K562 (cell line): ENCODE measurements at regions not wholly inside any gene's neighbourhood (a gene's known extent, or its start where the extent isn't known, plus 50 kb on each side); places are given as distances from the start of the nearest gene placed in this dataset.

Experiments
- CBX8 ChIP-seq: fragments of 200-600 bp; sonication (generic); IDR thresholded peaks from 2 replicates; pipeline ENCODE4 v1.6.1; 2012; ENCODE audit warnings: borderline replicate concordance, mixed run types, low read depth, mild to moderate bottlenecking, moderate library complexity, mixed read lengths, low read length, control low read depth, inconsistent platforms; ENCODE audit not compliant: poor library complexity, severe bottlenecking; ENCODE audit errors: extremely low read depth
- JUND ChIP-seq, 2 experiments: IDR thresholded peaks; 2 replicates in 1 of 2; 3 replicates in 1 of 2; pipeline ENCODE4 v1.6.1; 2011; ENCODE audit warnings: borderline replicate concordance in 2 of 2, low read depth in 2 of 2, low read length in 2 of 2, improper control_type of control experiment in 1 of 2, missing biosample characterization in 1 of 2, missing genetic modification characterization in 1 of 2, missing genetic modification reagents in 1 of 2
- MAZ ChIP-seq, 2 experiments: fragments of 450-650 bp in 1 of 2; sonication (generic) in 1 of 2; formaldehyde crosslinking; IDR thresholded peaks in 1 of 2; conservative IDR thresholded peaks in 1 of 2; 2 replicates each; pipeline versions ENCODE4 v1.4.0 to v1.5.0; 2020; ENCODE audit warnings: mild to moderate bottlenecking in 1 of 2, missing genetic modification reagents in 1 of 2
- RBBP5 ChIP-seq: fragments of 200-600 bp; sonication (generic); IDR thresholded peaks from 2 replicates; pipeline ENCODE4 v1.6.1; 2012; ENCODE audit warnings: borderline replicate concordance, mild to moderate bottlenecking, low read length, control low read depth, inconsistent platforms; ENCODE audit not compliant: insufficient read depth, poor library complexity, severe bottlenecking
- ZNF444 ChIP-seq: fragments of 250-450 bp; sonication (Bioruptor Pico); IDR thresholded peaks from 2 replicates; pipeline ENCODE4 v1.4.0; 2020; ENCODE audit warnings: mild to moderate bottlenecking, moderate library complexity
- TF ChIP-seq, protein P1 (sequence below): sonication (generic); formaldehyde crosslinking; IDR thresholded peaks from 2 replicates; pipeline ENCODE4 v1.8.0; 2022; ENCODE audit warnings: mild to moderate bottlenecking, missing genetic modification reagents, borderline replicate concordance

DNA sequence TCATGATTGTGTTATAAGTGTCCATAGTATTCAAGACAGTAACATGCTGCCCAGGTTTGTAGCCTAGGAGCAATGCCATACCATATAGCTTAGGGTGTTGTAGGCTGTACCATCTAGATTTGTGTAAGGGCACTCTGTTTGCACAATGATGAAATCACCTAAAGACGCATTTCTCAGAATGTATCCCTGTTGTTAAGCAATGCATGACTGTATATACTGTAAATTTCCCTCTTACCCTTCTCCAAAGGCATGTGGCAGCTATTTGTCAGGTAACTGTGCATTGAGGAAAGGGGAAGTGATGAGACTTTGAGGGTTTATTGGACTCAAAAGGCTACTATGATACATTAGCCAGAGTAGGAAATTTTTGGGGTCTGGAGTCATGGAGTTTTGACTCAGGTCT is 180.8 kb downstream of the VAPA start:
- no peak for TF ChIP-seq JUND (IDR thresholded peaks at IDR 0.05; ENCODE audit: borderline replicate concordance, low read depth, low read length)
- TF ChIP-seq JUND (tag; IDR thresholded peaks at IDR 0.05; ENCODE audit: borderline replicate concordance, low read depth, low read length) = no peak
- TF ChIP-seq, protein P1, sequence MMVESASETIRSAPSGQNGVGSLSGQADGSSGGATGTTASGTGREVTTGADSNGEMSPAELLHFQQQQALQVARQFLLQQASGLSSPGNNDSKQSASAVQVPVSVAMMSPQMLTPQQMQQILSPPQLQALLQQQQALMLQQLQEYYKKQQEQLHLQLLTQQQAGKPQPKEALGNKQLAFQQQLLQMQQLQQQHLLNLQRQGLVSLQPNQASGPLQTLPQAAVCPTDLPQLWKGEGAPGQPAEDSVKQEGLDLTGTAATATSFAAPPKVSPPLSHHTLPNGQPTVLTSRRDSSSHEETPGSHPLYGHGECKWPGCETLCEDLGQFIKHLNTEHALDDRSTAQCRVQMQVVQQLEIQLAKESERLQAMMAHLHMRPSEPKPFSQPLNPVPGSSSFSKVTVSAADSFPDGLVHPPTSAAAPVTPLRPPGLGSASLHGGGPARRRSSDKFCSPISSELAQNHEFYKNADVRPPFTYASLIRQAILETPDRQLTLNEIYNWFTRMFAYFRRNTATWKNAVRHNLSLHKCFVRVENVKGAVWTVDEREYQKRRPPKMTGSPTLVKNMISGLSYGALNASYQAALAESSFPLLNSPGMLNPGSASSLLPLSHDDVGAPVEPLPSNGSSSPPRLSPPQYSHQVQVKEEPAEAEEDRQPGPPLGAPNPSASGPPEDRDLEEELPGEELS = no peak
- no peak for TF ChIP-seq MAZ (CRISPR knock-in tag; conservative IDR thresholded peaks at IDR 0.05 in 1 of 2, IDR thresholded peaks at IDR 0.05 in 1 of 2)
- no peak for TF ChIP-seq RBBP5
- no peak for TF ChIP-seq CBX8
- TF ChIP-seq ZNF444 (CRISPR knock-in tag) = no peak
